ENCODE measurements at regions not wholly inside any gene's neighbourhood (a gene's known extent, or its start where the extent isn't known, plus 50 kb on each side); places are given as distances from the start of the nearest gene placed in this dataset.
"Not testable (repeated sequence)": the region's sequence is repeated elsewhere in the genome, so short reads cannot be mapped to it uniquely, and the experiment has no call there.

GRCh38 chr15:81763304-81763703 is 282.5 kb downstream of the MEX3B start:
- DNase-seq = no peak

GRCh38 chr15:81760686-81761085 is 285.1 kb downstream of the MEX3B start:
- no peak for DNase-seq

- no peak for DNase-seq
Observed at GRCh38 chr15:81758818-81759284, 287.0 kb downstream of the MEX3B start.

DNA sequence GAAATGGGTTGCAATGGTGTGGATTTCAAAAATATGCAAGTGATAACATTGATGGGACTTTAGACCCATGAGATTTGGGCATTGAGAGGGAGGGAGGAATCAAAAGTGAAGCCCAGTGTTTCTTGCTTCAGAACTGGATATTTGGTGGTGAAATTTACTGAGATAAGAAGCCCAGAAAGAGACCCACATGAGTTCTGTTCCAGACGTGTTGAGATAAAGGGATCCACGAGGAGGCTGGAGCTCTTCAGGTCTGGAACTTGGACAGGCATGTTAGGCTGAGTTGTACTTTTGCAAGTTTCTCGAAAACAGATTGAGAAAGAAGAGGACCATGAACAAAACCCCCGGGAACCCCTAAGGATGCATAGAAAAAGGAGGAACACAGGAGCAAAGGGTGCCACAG is 290.2 kb downstream of the MEX3B start:
- no peak for DNase-seq

DNA sequence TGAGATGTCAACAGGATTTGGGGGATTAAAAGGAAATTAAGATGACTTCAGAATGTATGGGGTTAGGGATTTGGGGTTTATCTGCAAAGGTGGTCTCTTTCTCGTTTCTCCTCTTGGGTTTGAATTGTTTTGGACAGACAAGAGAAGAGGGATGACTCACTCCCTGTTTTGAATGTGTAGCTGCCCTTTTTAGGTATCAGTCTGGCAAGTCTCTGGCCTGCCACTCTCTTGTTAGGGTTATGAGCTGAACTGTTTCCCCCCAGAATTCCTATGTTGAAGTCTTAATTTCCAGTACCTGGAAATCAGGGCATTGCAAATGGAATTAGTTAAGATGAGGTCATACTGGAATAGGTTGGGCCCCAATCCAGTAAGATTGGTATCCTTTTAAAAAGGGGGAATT is 291.7 kb downstream of the MEX3B start:
- peak; percentile 35 for DNase-seq

GRCh38 chr15:81752974-81753373 is 292.8 kb downstream of the MEX3B start:
- DNase-seq = no peak

DNA sequence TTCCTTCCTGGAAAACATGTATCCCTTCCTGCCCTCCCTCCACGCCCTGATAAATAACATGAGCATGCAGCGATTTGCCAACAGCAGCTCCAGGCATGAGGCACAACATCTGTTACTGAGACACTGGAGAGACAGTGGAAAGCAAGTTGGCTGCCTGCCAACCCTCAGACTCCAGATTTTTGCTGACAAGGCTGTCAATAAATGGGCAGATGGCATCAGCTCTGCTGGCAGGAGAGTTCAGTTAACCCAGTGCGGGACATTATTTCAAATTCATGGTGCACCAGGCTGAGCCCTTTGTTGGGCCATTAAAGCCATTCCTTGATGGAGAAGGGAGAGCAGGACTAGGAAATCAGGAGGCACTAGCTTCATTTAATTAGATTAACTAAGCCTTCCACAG is 293.3 kb downstream of the MEX3B start:
- DNase-seq = peak; percentile 98

DNA sequence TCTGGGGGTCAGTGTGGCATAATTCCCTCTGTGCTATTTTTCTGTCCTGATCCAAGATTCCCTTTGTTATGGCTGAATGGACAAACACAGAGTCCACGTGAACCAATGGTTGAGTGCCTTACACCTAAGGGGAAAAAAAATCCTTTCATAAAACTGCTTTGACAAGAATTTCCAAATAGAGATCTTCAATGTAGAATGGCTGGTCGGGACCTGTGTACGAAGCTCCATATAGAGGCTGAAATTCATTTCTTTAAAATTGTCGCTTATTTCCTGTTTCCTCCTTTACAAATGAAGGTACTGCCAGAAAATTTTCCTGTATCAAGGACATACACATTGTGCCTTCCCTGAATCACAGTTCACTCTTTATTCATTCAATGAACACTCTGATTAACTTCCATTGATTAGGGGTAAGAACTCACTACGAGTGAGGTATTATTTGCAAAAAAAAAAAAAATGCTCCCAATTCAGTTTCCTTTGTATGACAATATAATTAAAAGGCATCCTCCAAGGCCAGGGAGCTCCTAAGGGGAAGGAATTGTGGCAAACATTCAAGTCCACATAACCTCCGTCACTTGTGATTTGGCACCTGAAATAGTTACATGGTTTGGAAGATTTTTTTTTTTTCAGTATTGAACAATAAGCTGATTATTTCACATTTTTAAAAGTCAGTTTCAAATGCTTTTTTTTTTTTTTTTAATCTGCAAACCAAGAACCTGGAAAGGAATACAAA is 293.8 kb downstream of the MEX3B start:
- peak; percentile 89 for DNase-seq

DNA sequence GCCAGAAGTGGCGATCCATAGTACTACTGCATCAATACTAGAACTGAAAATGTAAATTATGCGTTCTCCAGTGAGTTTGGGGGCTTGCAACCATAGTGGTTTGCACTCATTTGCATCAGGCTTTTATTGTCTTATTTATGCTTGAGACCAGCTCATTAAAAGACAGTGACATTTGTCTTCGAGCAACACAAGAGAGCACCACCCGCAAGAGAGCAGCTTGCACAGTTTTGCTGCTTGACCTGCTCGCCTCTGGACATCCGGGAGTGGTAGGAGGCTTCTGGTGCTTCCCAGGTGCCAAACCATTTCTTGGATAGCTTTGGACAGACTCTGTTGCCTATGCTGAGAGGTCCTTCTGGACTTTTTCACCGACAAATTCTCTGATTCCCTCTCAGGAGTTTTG is 294.6 kb downstream of the MEX3B start:
- peak; percentile 55 for DNase-seq

GRCh38 chr15:81749716-81750375 is 296.0 kb downstream of the MEX3B start:
- no peak for DNase-seq

GRCh38 chr15:81747482-81747881 is 298.3 kb downstream of the MEX3B start:
- DNase-seq = no peak

DNA sequence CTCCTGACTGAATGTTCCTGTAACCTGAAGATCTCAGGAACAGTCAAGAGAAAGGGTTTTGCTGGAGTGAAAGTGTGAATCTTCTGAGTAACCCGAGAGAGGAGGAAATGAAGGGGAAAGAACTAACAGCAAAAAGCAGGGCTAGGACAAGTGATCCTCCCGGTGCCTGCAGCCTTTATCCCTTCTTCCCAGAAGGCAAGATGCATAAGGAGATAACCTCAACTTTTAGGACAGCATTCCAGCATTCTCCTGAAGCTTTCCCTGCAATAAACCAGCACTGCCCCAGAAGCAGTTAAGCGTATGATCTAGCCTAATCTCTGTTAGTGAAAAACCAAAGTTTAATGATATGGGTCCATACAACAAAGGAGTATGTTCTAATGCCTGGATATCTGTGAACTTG is 298.8 kb downstream of the MEX3B start:
- no peak for DNase-seq

DNA sequence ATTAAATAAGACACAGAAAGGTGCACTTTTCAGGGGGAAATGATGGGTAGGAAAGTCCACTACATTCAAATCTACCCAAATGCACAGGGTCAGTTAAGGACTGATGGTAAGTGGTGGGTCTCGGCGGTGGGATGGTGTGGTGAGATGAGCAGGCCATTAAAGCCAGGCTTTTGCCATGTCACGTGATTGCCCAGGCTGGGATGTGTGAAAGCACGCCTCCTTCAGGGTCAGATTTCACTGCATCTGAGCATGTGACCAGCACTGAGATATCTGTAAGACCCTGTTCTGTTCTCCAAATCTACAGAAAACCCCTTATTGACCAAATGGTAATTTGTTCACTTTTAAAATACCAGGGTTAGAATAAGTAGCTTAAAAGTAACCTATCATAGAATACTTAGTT is 301.5 kb downstream of the MEX3B start:
- DNase-seq = no peak

- DNase-seq = no peak
Observed at GRCh38 chr15:81740416-81740815, 305.4 kb downstream of the MEX3B start.

GRCh38 chr15:81729340-81729739 is 316.5 kb downstream of the MEX3B start:
- DNase-seq = no peak

DNA sequence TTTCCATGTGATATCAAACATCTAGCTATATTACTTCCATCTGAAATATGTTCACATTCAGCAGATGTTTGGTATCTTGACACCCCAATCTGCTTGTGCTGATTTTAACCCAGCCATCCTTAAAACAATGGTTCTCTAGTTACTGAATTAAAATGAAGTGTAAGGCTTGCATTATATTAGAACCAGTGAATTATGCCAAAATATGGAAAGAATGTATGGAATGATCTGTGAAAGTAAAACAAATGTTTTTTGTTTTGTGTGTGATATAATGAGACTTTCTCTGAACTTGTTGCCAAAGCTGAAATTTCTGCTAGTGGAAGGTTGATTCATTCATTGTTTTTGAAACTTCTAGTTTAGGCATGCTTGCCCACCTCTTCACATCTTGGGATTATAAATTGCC is 317.1 kb downstream of the MEX3B start:
- DNase-seq = no peak

DNA sequence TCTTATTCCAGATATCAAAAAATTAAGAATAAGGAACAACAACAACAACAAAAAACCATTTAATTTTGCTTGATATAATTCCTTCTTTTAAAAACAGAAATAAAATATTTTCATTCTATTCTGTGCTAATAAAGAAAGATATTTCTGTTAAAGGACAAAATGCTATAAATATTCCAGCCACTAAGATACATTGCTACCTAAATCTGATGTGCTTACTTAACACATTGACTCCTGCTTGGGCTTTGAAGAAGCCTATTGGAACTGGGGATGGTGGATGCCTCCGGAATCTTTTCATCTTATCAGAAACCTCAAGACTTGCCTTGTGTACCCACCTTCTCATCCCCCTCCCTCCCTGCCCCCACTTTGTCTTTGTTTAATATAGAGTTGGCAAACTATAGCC is 320.2 kb downstream of the MEX3B start:
- no peak for DNase-seq

GRCh38 chr15:81724536-81724935 is 321.3 kb downstream of the MEX3B start:
- DNase-seq = no peak

DNA sequence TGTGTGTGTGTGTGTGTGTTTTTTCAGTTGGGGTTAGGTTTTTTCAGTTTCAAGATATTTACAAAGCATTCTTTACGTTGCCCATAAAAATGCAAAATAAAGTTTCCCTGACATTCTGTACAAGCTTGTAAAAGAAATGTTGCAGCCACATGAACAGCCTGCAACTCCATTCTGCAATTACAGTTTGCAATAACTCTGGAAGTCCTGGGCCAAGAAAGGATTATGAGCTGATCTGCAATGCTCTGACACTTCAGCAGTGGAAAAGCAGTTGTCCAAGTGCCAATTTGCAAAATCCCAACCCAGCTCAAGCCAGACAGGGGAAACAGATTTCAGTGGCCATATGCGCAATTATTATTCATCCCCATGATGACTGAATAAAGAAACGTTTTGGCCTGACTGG is 322.1 kb downstream of the MEX3B start:
- DNase-seq = no peak

- no peak for DNase-seq
Observed at GRCh38 chr15:81723113-81723651, 322.6 kb downstream of the MEX3B start.

DNA sequence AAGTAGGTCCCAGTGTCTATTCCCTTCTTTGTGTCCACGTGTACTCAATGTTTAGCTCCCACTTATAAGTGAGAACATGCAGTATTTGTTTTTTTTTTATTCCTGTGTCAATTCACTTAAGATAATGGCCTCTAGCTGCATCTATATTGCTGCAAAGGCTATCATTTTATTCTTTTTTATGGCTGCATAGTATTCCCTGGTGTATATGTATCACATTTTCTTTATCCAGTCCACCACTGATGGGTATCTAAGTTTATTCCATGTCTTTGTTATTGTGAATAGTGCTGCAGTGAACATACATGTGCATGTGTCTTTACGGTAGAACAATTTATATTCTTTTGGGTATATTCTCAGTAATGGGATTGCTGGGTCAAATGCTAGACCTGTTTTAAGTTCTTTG is 329.4 kb downstream of the MEX3B start:
- DNase-seq = not testable (repeated sequence)

DNA sequence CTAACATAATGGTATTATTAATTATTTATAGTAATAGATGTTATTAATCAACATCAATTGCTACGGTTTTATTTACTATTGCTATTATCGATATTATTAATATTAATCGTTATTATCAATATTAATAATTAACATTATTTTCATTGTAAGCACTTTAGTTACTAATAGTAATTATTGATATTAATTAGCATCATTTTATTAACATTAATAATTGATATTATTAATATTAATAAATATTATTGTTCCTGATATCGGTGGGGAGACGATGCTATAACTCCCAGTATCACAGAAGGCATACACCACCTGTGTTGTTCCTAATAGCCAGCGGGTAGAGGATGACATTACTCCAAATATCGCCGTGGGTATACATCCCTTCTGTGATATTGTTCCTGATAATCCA is 335.5 kb downstream of the MEX3B start:
- no peak for DNase-seq

GRCh38 chr15:81706816-81707346 is 332.9 kb upstream of the TMC3 start:
- not testable (repeated sequence) for DNase-seq

DNA sequence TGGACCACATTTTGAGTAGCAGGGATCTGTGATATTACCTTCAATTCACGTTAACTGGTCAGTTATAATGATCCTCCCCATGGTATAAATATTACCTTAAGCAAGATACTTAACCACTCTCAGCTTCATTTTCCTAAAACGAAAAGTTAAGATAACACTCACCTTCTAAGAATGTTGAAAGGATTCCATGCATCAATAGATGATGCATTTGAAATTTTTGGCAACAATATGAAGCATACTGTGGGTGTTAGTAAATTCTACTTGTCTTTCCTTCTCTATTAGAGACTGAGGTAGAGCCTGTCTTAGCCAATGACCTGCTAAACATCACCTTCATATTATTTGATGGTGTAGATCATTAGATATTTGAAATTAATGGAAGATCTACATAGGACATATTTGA is 331.7 kb upstream of the TMC3 start:
- DNase-seq = not testable (repeated sequence)
